ENCODE measurements at regions not wholly inside any gene's neighbourhood (a gene's known extent, or its start where the extent isn't known, plus 50 kb on each side); places are given as distances from the start of the nearest gene placed in this dataset.

DNA sequence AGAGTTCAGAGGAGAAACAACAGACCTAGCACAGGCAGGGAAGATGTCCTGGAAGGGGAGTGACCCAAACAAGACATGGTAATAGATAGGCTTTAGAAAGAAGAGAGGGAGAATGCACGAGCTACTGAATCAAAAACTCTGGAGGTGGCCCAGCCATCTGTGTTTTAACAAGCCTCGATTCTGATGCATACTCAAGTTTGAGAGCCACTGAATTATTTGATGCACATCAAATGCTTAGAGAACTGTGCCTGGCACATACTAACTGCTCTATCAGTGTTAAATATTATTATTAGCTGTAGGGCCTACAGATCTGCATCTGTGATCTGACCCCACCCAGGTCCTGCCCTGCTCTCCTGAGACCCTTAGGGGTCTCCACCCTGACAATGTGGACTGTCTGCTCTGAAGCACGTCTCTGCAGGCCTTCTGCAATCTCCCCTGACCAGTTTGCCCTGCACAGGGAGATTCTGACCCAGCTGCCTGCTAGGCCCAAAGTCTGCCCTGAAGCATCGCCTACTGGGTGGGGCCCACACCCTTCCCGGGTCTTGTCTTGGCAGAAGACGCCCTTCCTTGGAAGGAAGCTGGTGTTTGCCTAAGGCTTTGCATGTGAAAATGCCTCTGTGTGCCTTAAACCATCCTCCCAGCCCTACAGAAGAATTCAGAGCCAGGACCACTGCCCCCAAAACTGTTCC lies 201.5 kb upstream of the KLF3 start:
- H3K79me2 ChIP-seq (ENCODE audit: insufficient read depth, low read length): no peaks in the 10 kb centered on the region
- TF ChIP-seq CTCF (IDR thresholded peaks at IDR 0.05; ENCODE audit: low read length): no peak
- no peak for TF ChIP-seq EZH2 (IDR thresholded peaks at IDR 0.05; ENCODE audit: borderline replicate concordance, low read length)
- H3K4me1 ChIP-seq (ENCODE audit: insufficient read depth, low read length, severe bottlenecking): no peaks in the 10 kb centered on the region
- no peak overlapping the region for H3K4me3 ChIP-seq (ENCODE audit: low read depth, low read length, poor library complexity, severe bottlenecking)
- H3F3A ChIP-seq (ENCODE audit: insufficient read depth, low read length): no peaks in the 10 kb centered on the region
- no peak overlapping the region for H3K4me2 ChIP-seq (ENCODE audit: low read length)
- no peaks in the 10 kb centered on the region for H3K9me2 ChIP-seq (ENCODE audit: low read depth, low read length)
- H4K20me1 ChIP-seq (ENCODE audit: insufficient read depth, low read length): no peaks in the 10 kb centered on the region
- no peaks in the 10 kb centered on the region for H3K36me3 ChIP-seq (ENCODE audit: insufficient read depth, low read length)
- no peaks in the 10 kb centered on the region for H3K27me3 ChIP-seq (ENCODE audit: insufficient read depth, low read length)
- H3K9ac ChIP-seq (ENCODE audit: low read length): no peak overlapping the region
- H3K9me3 ChIP-seq (ENCODE audit: low read length): no peaks in the 10 kb centered on the region
- H2AFZ ChIP-seq (ENCODE audit: low read length): no peak overlapping the region
- H3K27ac ChIP-seq (ENCODE audit: low read depth, low read length, poor library complexity, severe bottlenecking): no peak overlapping the region

DNA sequence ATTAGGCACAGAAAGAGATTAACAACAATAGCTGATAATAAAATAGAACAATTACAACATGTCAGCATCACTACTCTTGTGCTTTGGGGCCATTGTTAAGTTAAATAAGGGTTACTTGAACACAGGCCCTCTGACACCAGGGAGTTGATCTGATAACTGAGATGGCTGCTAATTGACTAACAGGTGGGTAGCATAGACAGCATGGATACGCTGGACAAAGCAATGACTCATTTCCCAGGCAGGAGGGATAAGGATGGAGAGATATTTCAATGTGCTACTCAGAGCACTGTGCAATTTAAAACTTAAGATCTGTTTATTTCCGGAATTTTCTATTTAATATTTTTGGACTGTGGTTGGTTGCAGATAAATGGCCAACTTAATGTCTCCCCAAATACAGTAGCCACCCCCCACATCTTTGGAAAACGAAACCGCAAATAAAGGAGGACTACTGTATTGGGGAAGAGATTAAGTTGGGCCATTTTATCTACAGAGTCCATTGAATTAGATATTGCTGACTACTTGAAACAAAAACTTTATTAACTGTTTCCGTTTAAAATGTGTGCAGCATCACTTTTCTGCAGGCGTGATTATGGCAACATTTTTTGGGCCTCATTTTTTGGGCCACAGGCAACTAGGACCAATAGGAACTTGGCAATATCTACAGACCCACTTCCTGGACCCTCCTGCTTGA lies 200.6 kb upstream of the KLF3 start:
- H3F3A ChIP-seq (ENCODE audit: insufficient read depth, low read length): no peaks in the 10 kb centered on the region
- no peaks in the 10 kb centered on the region for H3K36me3 ChIP-seq (ENCODE audit: insufficient read depth, low read length)
- no peak overlapping the region for H3K27ac ChIP-seq (ENCODE audit: low read depth, low read length, poor library complexity, severe bottlenecking)
- no peak overlapping the region for H3K9ac ChIP-seq (ENCODE audit: low read length)
- no peaks in the 10 kb centered on the region for H3K4me1 ChIP-seq (ENCODE audit: insufficient read depth, low read length, severe bottlenecking)
- H3K4me3 ChIP-seq (ENCODE audit: low read depth, low read length, poor library complexity, severe bottlenecking): no peak overlapping the region
- H3K4me2 ChIP-seq (ENCODE audit: low read length): no peak overlapping the region
- no peaks in the 10 kb centered on the region for H3K9me3 ChIP-seq (ENCODE audit: low read length)
- no peaks in the 10 kb centered on the region for H4K20me1 ChIP-seq (ENCODE audit: insufficient read depth, low read length)
- H3K27me3 ChIP-seq (ENCODE audit: insufficient read depth, low read length): no peaks in the 10 kb centered on the region
- no peaks in the 10 kb centered on the region for H3K79me2 ChIP-seq (ENCODE audit: insufficient read depth, low read length)
- no peak overlapping the region for H2AFZ ChIP-seq (ENCODE audit: low read length)
- TF ChIP-seq EZH2 (IDR thresholded peaks at IDR 0.05; ENCODE audit: borderline replicate concordance, low read length) (no peak), CTCF (IDR thresholded peaks at IDR 0.05; ENCODE audit: low read length) (no peak)
- no peaks in the 10 kb centered on the region for H3K9me2 ChIP-seq (ENCODE audit: low read depth, low read length)

- no peaks in the 10 kb centered on the region for H3K9me2 ChIP-seq (ENCODE audit: low read depth, low read length)
- no peaks in the 10 kb centered on the region for H3K27me3 ChIP-seq (ENCODE audit: insufficient read depth, low read length)
- no peaks in the 10 kb centered on the region for H3K9me3 ChIP-seq (ENCODE audit: low read length)
- no peaks in the 10 kb centered on the region for H3F3A ChIP-seq (ENCODE audit: insufficient read depth, low read length)
- H3K4me3 ChIP-seq (ENCODE audit: low read depth, low read length, poor library complexity, severe bottlenecking): no peak overlapping the region
- H4K20me1 ChIP-seq (ENCODE audit: insufficient read depth, low read length): no peaks in the 10 kb centered on the region
- H3K4me2 ChIP-seq (ENCODE audit: low read length): no peak overlapping the region
- no peak overlapping the region for H3K27ac ChIP-seq (ENCODE audit: low read depth, low read length, poor library complexity, severe bottlenecking)
- no peaks in the 10 kb centered on the region for H3K79me2 ChIP-seq (ENCODE audit: insufficient read depth, low read length)
- H3K4me1 ChIP-seq (ENCODE audit: insufficient read depth, low read length, severe bottlenecking): no peaks in the 10 kb centered on the region
- no peaks in the 10 kb centered on the region for H3K36me3 ChIP-seq (ENCODE audit: insufficient read depth, low read length)
- H3K9ac ChIP-seq (ENCODE audit: low read length): no peak overlapping the region
- TF ChIP-seq CTCF (IDR thresholded peaks at IDR 0.05; ENCODE audit: low read length): no peak
- no peak for TF ChIP-seq EZH2 (IDR thresholded peaks at IDR 0.05; ENCODE audit: borderline replicate concordance, low read length)
- no peak overlapping the region for H2AFZ ChIP-seq (ENCODE audit: low read length)
Observed at GRCh38 chr4:38464328-38464727, 199.7 kb upstream of the KLF3 start.

Data from OCI-LY1 (cell line).